GM21723 (cell line): ENCODE measurements at regions not wholly inside any gene's neighbourhood (a gene's known extent, or its start where the extent isn't known, plus 50 kb on each side); places are given as distances from the start of the nearest gene placed in this dataset.

Experiments
- ATAC-seq: cut with Tn5 transposase; IDR thresholded peaks from one replicate; pipeline ENCODE4 v1.9.1; 2021; ENCODE audit warnings: mild to moderate bottlenecking, moderate library complexity; ENCODE audit not compliant: unreplicated experiment

DNA sequence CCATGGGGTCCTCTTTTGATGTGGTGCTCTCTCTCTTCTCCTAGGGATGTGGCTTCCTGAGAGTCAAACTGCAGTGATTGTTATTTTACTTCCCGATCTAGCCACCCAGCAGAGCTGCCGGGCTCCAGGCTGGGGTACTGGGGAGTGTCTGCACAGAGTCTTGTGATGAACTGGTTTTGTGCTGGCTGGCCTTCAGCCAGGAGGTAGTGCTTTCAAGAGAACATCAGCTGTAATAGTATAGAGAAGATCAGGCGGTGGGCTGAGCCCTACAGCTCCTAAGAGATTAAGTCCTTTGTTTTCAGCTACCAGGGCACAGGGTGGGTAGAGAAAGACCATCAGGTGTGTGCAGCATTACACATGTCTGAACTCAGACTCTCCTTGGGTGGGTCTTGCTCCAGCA is 59.0 kb upstream of the AGTR2 start:
- peak; percentile 11 for ATAC-seq

DNA sequence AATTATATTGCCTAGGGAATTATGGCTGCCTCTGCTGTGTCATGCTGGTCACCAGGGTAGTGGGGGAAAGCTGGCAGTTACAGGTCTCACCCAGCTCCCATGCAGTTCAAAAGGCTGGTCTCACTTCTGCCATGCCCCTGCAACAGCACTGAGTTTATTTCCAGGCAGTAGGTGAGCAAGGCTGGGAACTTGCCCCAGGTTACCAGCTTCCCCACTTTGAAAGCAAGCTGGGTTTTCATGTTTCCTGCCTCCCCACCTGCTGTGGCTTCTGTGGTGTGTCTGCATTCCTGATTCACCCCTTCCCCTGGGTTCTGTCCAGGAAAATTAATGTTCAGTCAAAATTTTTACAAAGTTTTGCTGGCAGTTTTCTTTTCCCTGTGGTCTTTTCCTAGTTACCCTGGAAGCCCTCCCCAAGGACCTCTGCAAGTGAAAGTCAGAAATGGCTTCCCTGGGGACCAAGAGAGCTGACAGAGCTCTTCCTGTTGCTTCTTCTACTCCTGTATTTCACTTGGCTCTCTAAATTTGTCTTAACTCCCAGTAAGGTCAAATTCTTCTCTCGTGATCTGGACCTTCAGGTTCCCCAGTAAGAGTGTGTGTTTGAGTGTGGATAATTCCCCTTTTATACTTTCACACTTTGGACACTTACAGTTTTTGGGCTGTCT is 58.5 kb upstream of the AGTR2 start:
- ATAC-seq, result peak; percentile 63

DNA sequence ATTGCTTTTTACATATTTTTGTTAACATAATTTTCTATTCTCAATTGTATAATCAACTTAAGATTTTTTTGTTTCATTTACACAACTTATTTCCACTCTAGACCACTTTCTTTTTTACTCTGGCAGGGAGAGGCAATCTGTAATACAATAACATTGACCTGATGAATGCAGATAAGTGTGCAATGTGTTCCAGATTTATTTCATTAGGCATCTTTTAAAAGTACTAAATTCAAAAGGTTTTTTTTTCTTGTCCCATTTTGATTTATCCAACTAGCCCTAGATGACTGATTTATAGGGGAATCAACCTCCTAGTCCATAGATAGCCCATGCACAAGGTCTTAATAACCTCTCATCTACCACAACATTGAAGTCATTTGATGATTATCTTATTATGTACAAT is 55.5 kb upstream of the AGTR2 start:
- no peak for ATAC-seq
